ENCODE measurements at regions not wholly inside any gene's neighbourhood (a gene's known extent, or its start where the extent isn't known, plus 50 kb on each side); places are given as distances from the start of the nearest gene placed in this dataset.
A peak's percentile ranks its signal among the peaks of the same experiment; 100 is the strongest.
"Not testable (repeated sequence)": the region's sequence is repeated elsewhere in the genome, so short reads cannot be mapped to it uniquely, and the experiment has no call there.

DNA sequence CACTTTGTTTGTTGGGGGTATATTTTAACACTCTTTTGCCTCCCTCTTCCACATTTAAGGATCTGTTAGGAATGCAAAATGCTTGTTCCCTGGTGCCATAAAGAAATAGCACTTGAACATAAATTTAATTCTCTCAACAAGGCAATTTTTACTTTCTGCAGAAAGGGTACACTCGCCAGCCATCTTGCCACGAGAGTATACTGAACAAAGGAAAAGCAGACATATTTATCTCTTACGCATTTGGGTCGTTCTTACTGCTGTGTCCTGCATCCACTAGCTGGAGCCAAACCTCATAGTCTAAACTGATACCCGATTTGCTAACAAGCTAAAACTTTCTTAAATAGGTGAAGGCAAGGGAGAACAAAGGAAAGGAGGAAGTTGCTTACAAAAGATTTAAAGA lies 129.5 kb downstream of the B3GNT2 start:
- no peak for DNase-seq

DNA sequence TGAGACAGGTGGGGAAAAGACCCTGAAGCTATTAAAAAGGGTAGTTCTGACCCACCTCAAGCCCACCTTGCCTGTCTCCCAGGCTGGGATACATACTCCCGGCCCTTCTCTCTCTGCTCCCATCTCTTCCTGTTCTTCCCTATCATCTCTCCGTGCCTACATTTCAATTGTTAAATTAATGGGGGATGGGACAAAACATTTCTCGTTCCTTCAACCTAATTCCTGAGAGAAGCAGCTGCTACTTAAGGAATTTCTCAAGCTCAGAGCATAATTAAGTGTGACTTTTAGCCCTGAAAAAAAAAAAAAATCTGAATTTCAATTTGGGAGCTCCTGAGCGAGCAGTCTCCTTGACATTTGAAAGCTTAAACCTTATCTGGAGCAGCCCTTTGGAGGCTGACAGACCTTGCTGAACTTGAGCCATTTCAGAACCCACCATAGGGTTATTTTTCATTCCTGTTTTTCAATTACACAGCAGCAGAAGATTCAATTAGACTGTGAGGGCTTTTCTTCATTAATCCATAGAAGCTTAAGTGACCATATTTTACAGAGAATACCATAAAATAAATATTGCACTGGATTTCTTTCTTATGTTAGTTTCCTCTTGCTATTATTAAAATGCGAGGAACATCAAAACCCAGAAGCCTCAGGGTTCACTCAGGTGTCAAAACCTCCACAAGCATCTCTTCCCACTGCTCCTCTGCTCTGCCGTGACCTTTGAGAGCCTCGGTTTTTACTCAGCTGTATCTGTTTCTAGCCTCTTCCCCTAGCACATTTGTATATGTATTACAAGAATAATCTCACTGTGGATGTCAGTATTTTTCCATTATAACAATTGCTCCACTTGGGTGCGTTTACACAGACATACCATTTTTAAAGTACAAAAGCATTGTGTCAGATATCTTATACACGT lies 125.7 kb downstream of the B3GNT2 start:
- no peak for DNase-seq

DNA sequence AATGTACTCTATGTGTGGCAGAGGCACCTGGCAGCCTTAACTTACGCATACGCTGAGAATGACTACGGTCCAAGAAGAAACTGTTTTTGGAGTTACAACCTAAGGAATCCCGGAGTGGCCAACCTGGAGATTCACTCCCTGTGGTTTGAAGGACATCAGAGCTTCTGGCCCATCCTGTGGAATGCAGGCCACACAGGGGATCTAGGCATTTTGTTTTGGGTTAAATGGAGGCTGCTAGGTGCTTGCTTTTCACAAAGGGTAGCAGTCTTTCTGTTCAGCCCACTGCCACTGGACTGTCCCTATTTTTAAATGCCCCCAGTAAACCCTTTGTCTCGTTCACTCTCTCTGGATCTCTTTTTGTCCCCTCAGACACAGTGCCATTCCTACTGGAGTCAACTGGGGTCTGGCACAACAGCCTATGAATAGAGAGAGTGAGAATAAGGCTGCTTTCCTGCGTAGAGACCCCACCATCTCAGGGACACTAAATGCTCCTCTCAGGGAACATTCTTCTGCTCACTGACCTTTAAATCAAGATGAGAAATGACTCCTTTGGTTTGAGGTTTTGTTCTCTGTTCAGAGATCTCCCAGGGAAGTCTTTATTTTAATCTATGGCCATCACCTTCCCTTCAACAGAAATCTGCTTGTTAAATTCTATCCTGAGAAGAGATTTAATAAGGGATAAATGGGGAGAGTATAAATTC lies 124.9 kb downstream of the B3GNT2 start:
- no peak for DNase-seq

DNA sequence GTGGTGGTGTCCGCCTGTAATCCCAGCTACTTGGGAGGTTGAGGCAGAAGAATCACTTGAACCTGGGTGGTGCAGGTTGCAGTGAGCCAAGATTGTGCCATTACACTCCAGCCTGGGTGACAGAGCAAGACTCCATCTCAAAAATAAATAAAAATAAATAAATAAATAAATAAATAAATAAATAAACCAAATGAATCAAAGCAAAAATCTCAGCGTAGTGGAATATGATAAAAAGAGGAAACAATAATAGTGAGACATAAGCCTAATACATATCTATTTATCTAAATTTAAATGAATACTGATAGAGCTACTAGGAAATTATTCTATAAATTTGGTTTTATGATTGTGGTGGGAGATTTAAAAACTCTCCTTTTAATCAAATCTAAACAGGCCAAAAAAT lies 124.2 kb downstream of the B3GNT2 start:
- DNase-seq: not testable (repeated sequence)

DNA sequence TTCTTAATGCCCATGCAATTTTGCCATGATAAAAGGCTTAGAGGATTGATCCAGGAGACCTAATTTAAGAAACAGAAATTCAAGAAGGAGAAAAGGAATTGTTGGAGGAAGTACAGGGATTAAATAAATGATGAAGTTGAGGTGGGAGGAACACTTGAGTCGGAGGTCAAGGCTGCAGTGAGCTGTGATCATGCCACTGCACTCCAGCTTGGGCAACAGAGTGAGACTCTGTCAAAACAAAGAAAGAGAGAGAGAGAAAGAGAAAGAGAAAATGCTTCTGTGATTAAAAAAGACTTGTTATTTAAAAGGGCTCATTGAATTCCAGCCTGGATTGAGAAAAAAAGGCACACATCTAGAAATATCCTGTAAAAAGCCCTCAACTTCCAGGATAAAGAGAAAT lies 123.2 kb downstream of the B3GNT2 start:
- DNase-seq: no peak

DNA sequence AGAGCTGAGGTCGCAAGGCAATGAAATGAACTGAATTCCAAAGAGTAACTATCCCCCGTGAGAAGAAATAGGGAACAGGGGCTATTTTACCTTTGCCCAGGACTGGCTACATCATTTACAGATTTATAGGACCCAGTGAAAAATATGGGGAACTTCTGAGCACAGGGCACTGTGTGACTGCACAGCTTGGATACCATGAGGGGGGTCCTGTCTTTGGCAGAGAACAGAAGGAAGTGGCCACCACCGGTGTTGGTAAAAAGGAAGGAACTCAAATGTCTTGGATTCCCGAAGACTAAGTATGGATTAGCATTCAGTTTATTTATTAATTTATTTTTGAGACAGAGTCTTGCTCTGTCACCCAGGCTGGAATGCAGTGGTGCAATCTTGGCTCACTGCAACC lies 119.6 kb downstream of the B3GNT2 start:
- no peak for DNase-seq

DNA sequence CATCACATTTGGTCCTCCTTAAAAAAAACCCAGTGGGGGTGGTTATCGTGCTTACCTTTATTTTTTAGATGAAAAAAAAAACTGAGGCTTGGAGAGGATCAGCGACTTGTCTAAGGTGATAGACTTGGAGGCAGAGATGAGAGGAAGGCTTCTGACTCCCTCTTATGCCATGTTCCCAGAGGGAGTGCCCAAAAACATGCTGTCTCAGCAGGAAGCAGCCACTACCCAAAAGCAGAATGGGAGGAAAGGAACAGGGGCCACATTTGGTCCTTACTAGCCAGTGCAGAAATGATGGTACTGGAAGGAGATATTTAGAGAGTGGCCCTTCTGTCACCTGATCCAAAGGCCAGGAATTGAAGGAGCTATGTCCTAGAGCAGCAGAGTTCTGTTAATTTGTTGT lies 118.4 kb downstream of the B3GNT2 start:
- DNase-seq: no peak

DNA sequence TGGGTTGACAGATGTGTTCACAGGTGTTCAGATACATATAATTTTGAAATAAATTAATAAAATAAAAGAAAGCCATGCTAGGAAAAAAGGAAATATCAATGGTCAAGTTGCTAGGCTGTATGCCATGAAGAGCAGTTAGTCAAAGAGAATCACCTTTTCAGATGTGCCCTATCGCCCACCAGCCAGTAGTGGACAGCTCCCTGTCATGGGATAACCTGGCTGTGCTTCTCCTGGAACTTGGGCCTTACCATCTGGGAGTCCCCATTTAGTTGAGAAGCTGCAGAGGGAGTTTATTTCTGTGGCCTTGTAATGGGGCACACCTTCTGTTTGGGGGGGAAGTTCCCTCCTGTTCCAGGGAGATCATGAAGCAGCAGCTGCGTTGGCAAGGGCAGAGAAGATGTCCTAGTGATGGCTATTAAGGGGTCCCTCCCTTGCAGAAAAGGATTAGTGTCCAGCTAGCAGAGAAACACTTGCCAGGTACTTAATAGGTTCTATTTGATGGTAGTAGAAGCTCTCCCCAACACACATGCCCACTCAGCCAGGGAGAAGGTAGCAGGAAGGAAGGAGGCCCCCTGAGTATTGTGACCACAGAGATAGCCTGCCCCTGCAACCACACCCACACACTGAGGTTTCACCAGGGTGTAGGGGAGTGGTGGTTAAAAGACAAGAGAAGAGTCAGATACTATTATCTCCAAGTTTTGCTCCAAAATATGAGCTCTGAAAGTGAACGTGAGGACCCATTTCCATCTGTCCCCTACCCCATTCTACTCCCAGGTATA lies 117.7 kb downstream of the B3GNT2 start:
- peak; percentile 61 for DNase-seq

DNA sequence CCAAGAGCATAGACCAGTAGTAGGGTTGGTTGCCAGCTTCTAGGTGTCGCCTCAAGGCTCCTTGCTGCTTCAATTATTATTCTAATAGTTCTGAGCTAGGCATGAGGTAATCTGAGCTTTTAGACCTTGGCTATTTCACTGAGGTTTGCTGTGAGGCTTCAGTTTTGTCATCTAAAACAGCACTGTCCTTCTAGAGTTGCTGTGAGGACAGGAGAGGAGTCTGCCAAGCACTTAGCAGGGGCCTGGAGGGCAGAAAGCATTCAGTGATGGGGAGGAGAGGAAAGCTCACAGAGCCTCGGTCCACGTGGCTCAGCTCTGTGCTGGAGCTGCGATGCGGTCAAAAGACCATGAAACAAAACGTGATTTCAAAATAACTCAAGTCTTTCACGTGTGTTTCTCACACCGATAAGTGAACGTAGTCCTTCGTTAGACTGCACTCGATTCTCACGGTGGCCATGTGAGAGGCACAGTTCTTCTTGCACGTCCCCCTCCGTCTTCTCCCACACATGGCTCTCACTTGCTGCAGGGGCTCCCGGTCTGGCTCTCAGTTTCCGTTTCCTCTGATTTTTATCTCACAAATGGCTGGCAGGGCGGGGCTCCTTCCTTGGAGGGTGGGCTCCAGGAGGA lies 113.7 kb downstream of the B3GNT2 start:
- DNase-seq: no peak

DNA sequence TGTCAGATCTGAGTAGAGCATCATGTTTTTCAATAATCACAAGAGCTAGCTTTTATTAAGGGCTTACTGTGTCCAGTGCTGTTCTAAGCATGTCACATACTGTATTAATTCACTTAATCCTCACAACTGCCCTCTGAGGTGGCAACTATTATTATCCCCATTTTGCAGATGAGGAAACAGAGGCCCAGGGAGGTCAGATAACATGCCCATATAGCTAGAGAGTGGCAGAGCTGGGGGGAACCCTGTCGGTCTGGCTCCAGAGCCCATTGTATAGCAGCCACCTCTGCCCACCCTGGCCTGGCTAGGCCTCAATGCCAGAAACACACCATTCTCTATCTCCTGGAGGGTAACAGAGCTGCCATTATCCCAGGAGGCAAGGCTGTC lies 113.2 kb downstream of the B3GNT2 start:
- DNase-seq: no peak

DNA sequence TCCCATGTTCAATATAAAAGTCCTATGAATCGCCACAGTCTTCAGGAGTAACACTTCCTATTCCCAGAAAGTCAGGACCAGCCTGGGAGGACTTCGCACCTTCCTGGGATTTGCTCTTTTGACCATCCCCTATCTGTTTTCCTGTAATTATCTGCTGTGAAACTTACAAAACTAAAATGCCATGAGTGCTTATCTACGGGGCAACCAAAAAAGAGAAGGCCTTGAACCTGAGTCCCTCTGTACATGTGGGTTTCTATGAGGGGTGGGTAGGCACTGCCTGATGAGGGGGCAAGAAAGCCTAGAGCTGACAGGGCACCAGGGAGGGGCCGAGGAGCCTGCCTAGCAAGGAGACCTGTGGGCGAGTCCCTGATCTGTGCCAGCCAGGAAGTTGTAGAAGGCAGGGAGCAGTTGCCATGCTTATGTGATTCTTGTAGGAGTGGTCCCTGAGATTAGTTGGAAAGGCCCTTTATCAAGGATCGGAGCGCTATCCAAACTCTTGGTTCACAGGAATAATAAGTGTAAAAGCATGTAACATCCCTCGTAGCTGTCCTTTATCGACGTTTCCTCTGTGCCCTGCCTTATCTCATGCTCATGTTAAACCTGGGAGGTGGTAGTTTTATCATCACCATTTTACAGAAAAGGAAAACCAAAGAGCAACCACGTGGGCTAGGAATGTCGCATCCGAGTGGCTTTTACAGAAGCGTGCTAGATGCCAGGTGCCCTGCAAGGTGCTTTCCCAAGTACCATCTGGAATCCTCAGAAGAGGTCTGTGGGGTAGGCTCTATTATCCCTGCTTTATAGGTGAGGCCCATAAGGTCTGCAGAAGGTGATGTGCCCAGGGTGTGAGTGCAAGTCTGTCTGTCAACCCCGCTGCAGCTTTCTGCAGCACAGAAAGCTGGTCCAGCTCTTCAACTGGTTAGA lies 111.8 kb downstream of the B3GNT2 start:
- no peak for DNase-seq

DNA sequence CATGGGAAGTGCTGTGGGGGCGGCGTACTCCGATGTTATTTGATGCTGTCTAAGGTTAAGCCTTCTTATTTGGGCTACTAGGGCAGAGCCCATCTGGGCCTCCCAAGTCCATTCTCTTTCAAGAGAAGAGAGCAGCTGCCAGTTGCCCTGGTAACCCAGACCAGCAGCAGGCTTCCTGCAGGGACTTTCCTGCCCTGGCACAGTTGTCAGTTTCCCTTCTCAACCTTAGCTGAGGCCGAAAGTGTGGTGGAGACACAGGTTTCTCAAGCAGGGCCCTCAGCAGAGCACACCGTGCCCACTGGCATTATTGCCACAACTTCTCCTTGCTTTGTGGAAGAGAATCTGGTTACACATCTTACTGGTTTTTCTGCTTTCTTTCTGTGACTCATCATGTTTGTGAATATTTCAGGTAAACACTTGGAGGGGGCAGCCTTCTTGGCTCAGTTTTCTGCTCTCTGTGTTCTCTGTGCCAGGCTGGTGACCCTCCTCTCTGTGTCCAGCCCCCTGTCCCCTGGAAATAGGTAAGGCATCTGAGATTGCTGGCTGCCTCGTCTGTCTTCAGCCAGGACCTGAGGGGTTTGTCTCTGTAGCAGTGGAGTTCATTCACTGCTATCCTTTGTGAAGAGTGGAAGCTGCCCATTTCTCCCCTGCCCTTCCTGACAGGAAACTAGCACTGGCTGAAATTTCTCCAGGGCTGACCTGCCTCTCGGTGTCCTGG lies 111.0 kb downstream of the B3GNT2 start:
- DNase-seq: no peak

DNA sequence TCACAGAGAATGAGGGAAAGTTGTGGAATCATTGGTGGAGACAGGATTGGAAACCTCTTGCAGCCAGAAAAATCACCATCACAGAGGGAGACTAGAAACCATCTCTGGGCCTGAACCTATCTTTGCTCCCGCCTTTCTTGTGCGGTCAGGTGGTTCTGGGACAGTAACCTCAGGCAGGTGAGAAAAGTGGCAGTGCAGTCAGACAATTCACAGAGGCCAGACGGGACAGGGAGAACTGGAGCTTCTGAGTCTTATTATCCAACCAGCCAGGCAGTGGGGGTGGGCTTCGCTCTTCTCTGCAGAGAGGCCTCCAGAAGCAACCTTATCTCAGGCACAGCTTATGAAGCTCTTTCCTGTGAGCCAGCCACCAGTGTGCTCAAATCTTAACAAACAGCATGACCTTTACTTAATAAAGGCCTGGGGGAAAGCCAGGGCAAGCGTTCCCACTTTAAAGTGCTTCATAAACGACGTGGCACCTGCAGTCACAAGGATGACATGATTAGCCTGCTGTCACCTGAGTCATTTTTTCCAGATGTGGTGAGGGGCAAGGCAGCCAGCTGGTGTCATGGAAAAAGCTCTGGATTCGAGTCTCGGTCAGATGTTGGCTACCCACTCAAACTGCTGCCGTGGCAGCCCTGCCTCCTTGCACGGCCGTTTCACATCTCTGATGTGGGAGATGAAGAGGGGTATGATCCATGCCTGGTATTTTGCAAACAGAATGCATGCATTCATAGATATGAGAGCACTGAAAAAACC lies 109.7 kb downstream of the B3GNT2 start:
- peak; percentile 47 for DNase-seq

DNA sequence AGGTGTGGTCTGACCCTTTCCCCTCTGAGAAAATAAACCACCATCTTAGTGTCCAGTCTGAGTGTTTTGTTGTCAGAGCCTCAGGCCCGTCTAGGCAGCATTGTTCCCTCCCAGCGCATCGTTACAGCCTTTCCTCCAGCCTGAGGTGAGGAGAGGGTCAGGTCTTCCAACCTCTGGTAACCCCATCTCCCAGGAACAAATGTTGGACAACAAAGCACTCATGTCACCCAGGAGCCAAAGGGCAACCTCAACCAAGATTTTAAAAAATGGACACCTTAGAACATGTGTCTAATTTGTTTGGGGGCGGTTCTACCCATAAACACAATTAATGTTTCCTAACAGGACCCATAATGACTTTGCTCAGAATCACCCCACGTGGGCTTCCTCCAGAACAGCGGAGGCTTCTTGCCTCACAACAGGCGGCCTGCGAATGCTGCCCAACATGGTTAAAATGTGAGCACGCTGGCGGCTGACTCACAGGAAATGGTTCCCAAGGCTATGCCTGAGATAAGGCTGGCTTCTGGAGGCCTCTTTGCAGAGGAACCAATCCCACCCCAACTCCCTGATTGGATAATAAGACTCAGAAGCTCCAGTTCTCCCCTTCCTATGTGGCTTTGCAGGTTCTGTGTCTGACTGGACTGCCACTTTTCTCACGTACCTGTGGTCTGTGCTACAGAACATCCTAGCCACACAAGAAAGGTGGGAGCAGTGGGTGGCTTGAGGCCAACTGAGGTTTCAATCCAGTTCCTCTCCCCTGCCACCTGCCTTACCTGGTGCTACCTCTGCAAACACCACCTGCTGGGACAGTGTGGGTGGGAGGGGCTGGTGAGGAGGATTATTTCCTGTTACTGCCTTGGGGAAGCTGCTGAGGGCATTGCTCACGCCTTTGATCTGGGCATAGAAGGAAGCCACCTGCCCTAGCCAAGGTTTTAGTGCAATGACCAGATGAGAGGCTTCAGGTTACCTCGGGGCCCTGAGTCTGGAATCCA lies 108.8 kb downstream of the B3GNT2 start:
- DNase-seq: peak; percentile 80

DNA sequence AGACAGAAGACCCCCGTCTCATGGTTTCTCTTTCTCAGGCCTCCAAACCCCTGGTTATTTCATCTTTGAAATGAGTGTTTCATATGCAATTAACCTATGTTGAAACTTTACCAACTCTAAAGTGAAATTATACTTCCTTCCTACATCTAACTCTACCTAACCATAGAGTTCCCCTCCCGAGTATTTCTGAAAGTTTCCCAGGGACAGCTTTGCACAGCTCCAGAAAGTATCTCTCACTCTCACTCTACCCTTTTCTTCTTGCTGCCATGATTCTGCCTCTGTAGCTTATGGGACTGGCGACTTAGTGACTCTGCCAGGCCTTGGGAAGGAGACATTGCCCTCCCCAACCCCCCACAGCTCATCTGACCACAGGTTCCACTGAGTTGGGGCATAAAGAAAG lies 107.9 kb downstream of the B3GNT2 start:
- DNase-seq: peak; percentile 18

DNA sequence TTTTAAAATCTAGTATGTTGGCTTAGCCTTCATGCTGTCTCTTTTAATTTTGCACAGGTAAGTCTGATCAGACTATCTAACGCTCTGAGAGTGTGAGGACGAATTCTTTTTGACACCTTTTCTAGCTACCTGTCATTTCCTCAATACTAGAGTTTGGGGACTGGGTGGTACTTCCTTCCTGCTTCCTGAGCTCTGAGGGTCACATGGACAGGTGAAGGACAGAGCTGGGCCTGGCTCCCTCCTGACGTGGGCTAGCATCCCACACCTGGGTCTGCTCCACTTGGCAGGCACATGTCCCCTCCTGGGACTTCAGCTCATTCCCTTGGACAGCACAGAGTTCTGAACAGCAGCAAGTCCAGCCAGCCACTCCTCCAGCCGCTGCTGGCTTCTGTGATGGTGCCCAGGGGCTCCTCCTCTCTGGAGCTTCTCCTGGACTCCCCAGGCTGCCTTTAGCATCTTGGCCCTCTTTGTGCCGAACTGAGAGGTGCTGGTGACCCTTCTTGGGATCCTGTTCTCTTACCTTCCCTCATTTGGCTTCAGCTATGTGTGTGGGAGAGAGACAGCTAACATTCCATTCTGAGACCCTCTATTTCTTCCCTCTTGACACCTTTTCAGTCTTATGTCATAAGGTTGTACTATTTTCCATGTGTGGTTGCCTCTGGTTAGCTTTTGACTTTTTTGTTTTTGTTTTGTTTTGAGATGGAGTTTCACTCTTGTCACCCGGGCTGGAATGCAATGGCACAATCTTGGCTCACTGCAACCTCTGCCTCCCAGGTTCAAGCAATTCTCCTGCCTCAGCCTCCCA lies 106.9 kb downstream of the B3GNT2 start:
- no peak for DNase-seq

DNA sequence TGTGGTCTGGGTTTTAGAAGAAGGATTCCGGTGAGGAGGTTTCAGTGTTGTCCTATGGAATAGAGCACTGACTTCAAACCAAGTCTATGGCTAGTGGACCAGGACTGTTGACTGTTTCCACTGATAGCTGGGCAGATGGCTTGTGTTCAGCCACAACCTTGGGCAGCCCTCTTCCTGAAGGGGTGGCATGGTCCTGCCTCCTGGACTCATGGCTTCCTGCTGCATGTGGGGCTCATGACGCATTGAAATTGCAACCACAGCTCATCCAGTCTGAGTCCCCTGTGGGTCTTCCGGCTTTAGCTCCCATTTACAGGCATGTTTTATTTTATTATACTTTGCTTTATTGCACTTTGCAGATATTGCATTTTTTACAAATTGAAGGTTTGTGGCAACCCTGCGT lies 105.0 kb downstream of the B3GNT2 start:
- DNase-seq: no peak

DNA sequence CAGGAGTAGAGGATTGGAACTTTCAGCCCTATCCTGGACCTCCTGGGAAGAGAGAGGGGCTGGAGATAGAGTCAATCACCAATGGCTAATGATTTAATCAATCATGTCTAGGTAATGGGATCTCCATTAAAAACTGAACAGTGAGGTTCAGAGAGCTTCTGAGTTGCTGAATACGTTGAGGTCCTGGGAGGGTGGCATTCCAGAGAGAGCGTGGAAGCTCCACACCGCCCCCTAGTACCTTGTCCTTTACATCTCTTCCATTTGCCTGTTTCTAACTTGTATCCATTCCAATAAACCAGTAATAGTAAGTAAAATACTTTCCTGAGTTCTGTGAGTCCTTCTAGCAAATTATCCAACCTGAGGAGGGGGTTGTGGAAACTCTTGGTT lies 101.7 kb downstream of the B3GNT2 start:
- DNase-seq: peak; percentile 82
